NCI-H446 (cell line): ENCODE measurements at regions not wholly inside any gene's neighbourhood (a gene's known extent, or its start where the extent isn't known, plus 50 kb on each side); places are given as distances from the start of the nearest gene placed in this dataset.

Experiments
- DNase-seq, 2 experiments: peaks; one replicate each; lab custom pipeline; 2025; lab: John Stamatoyannopoulos, UW

DNA sequence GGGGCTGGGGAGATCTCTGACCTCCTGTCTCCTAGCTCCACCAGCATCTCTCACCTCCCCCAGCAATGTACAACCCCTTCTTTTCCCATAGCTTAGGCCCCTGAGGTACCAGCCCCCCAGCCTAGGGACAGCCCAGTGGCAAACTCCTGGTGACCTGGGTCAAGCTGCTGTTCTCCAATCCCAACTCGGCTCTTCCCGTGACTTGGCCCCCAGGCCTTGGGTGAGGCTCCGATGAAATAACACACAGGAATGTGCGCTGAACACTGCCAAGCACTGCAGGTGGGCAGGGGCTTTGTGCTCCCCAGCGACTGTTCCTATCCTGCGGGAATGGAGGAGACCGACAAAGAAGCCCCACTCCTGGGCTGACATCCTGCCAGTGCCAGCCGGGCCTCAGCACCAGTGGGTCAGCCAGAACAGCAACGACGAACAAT, 63.7 kb upstream of the AMZ2 start:
- DNase-seq = no peak

DNA sequence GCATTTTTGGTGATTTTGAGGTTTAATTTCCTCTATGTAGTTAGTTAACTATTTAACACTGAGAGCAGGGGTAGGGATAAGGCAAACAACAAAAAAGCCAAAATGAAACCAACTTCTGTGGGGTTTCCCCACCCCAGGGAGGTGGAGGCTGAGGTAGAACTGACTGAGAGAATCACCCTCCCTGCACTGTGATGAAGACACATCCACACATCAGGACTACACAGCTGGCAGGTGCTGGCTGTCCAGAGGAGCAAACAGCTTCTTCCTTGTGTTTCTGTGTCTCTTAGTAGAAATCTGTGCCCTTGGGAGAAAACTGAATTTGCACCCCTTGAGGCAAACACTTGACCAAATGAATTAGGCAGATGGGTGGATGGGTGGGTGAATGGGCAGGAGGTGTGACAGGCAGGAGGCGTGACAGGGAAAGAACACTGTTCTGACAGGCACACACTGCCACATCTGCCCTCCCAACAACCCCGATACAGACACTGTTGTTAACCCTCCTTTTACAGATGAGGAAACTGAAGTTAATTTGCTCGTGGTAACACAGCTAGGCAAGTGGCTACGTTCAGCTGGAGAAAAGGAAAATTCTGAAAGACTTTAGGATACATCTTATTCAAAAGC, 62.9 kb upstream of the AMZ2 start:
- no peak for DNase-seq

DNA sequence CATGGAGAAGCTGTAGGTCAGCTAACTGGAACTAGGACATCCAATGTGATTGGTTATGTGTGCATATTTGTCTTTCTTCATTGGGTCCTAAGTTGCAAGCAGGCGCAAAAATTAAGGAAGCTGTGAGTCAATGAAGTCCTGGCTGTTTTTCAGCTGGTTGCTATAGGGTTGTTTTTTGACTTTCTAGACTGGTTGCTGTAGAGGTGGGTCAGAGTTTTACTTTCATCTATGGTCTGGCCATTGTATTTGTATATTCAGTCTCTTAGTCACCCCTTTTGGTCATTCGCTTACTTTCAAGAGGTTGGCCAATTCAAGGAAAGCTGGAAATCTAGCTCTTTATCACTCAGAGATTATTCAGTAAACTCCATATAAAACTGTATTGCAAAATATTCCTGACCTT, 62.0 kb upstream of the AMZ2 start:
- DNase-seq = no peak

DNA sequence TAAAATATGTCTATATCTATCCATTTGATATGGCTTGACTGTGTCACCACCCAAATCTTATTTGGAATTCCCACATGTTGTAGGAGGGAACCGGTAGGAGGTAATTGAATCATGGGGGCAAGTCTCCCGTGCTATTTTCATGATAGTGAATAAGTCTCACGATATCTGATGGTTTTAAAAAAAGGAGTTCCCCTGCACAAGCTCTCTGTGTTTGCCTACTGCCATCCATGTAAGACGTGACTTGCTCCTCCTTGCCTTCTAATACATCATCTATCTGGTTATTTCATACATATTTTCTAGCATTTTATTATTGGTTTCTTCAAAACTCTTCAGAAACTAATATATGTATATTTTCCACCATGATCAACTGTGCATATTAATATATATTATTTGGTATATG, 57.3 kb upstream of the AMZ2 start:
- DNase-seq = no peak

DNA sequence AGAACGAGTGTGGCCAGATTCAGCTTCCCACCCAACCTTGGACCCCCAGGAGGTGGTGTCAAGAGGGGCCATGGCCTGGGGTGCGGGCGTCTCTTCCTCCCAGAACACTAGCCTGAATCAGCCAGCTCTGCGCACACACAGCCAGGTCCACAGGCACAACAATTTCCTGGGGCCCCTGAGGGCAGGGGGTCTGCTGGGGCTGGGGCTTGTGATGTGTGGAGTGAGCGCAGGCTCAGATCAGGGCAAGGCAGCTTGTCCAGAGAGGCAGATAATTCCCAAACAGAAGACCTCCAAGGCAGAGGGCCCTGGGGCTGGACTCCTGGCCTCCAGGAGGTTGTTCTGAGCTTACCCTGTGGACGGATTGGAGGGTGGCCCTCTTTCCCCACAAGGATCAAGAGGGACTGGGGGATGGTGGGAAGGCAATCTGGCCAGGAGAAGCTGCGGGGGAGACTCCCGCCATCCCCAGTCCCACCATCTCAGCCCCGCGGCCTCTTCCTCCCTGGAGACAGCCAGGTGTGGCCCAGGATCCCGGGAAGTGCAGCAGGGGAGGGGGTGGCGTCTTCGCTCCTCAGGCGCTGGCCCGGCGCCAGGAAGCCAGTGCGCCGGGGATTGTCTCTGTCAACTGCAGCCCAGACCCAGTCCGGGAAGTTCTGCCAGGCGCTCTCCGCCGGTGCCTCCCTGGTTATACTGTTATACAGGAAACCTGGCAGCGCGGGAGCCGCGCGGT, 52.0 kb upstream of the AMZ2 start:
- DNase-seq = no peak

DNA sequence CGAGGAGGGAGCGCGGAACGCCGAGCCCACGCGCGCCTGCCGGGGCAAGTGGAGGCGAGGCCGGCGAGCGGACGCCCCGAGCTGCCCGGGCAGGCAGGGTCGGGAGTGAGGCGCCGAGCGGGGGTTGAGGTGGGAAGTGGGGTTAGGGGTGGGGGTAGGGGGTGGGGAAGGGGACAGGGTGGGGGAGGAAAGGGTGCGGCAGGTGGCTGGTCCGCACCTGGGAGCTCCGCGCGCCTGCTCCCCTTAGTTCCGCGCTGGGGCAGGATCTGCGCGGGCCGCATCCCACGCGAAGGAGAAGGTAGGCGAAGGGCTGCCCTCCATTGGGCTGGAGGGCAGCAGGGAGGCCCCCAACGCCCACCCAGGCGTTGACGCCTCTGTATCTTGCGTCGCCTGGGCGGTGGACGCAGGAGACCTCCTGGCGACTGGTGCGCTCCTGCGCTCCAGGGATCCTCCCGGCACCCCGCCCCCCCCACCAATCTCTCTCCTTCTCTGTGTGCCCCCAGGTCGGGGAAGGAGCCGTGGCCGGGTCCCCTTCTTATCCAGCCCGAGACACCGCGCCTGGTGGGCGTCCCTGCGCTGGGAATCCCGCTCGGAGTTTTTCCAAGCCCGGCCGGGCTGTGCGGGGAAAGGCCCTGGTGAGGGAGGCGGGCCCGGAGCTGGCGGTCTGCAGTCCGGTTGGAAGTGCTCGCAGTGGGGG, 51.3 kb upstream of the AMZ2 start:
- no peak for DNase-seq

DNA sequence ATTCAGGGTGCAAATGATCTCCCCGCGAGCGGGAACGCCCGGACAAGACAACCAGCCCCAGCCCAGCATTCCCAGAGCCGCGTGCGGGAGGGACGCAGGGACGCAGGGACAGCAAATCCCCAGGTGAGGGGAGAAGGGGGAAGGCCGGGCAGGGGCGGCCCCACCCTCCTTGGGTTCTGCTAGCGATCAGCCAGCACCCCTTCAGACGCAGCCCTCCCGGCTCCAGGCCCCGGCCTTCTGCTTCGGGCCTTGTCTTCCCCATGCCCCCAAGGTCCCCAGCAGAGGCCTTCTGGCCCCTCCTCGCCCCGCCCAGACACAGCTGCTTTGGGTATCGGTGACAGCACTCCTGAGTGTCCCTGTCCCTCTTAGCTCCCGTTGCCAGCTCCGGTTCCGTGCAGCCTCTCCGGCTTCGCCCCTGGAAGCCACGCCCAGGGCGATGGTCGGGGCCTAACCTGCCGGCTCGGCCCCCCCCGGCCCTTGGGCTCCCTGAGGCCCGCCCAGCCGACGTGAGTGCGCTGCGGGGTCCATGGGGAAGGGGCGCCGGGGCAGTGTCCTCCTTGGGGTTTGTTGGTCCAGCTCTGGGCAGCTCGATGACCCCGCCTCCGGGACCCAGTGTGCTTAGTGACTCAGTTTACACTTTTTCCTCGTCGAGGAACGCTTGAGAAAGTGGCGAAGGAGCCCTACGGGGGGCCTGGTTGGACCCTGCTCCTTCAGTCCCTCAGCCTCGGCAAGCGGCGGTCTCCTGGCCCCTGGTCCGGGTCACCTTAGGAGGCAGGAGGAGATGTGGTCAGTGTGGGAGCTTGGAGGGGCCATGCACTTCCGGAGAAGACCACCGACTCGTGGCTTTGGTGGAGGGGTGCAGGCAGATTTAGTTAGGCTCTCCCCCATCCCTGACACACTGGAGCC, 50.5 kb upstream of the AMZ2 start:
- no peak for DNase-seq

DNA sequence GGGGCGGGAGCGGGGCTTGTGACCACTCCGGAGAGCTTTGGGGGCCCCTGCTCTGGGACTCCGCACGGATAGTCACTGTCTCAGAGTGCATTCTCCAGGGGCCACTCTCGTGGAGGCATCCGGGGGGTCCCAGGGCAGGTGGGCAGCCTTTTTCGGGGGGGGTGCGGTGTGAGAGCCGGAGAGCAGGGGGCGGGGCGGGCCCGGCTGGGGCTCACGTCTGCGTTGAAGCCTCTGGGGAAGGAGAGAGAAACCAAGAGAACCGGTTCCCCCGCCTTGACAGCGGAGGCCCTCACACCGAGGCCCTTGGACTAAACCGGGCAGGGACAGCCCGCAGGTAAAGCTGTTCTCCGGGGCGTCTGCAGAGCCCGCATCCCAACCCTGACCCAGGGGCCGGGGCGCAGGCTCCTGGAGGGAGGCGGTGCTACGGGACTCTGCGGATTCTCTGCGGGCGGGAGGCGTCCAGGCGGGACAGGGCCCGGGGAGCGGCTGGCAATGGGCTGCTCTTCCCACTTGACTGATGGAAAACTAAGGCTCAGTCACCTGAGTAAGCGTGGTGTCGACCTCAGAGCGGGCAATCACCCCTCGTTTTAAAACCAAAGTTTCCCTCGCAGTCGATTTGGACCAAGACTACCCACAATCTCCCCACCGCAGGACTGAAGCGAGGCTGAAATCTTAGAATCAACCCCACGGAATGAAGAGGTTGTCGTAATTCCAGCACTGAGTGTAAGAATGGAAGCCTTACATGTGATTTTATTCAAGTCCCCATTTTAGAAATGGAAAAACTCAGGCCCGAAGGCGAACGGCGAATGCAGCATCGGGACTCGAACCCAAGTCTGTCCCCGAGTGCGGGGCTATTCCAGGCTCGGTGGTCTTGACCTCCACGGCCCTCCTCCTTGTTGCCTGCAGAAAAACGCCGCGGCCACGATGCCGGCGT, 49.6 kb upstream of the AMZ2 start:
- no peak for DNase-seq
